Peyer's patch (tissue), 4 donors: ENCODE measurements at regions not wholly inside any gene's neighbourhood (a gene's known extent, or its start where the extent isn't known, plus 50 kb on each side); places are given as distances from the start of the nearest gene placed in this dataset.

Source experiments
- CTCF ChIP-seq, 6 experiments: fragments of 450-650 bp in 4 of 6; fragments of 200-600 bp in 2 of 6; sonication (generic) in 1 of 6; IDR thresholded peaks; one replicate each; pipeline ENCODE4 v1.5.1; 2017 to 2019; ENCODE audit warnings: antibody characterized with exemption in 6 of 6, mild to moderate bottlenecking in 3 of 6, moderate library complexity in 1 of 6
- POLR2A ChIP-seq, 2 donors: fragments of 450-650 bp; IDR thresholded peaks; one replicate each; pipeline ENCODE4 v1.5.1; 2017; ENCODE audit warnings: antibody characterized with exemption in 2 of 2, mild to moderate bottlenecking in 2 of 2, moderate library complexity in 2 of 2

GRCh38 chr3:103829723-103830326, 1395.0 kb downstream of the ZPLD1 start:
- TF ChIP-seq CTCF (IDR thresholded peaks at IDR 0.05) = no peak
- TF ChIP-seq POLR2A (IDR thresholded peaks at IDR 0.05) = no peak
